ENCODE measurements at regions not wholly inside any gene's neighbourhood (a gene's known extent, or its start where the extent isn't known, plus 50 kb on each side); places are given as distances from the start of the nearest gene placed in this dataset.
"Not testable (repeated sequence)": the region's sequence is repeated elsewhere in the genome, so short reads cannot be mapped to it uniquely, and the experiment has no call there.

DNA sequence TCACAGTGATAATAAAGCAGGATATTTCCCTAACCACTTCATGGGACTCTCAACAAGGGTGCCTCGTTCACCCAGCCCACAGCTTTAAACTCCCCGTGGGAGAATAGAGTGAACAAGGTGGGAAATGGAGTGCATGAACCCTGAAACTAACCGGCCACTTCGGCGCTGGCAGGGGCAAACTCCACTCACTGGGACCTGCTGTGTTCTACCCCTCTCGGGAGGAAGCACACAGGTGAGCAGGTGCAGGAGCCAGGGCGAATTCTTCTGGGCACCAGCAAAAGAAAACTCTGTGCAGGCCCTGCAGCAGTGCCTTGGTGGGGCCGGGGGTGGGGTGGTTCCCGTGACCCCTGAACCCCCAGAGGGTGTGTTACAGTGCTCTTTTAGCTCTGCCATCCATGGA, 2029.1 kb upstream of the LRRTM1 start:
- Histone ChIP-seq H3K9me3 (ENCODE audit: control insufficient read depth, insufficient read depth, low read length) (no peaks in the 10 kb centered on the region), H3K4me3 (ENCODE audit: low read length) (no peak overlapping the region), H3K27me3 (ENCODE audit: control insufficient read depth, insufficient read depth, low read length) (no peaks in the 10 kb centered on the region), H3K27ac (ENCODE audit: low read length) (no peak overlapping the region), H3K4me1 (ENCODE audit: control insufficient read depth, insufficient read depth, low read length) (no peaks in the 10 kb centered on the region), H3K36me3 (ENCODE audit: control insufficient read depth, insufficient read depth, low read length) (no peaks in the 10 kb centered on the region)
- no peak for DNase-seq (ENCODE audit: low read depth, low spot score)
- WGBS (ENCODE audit: insufficient coverage, insufficient read length): no CpG with 5 or more reads among the region's 9 CpGs

DNA sequence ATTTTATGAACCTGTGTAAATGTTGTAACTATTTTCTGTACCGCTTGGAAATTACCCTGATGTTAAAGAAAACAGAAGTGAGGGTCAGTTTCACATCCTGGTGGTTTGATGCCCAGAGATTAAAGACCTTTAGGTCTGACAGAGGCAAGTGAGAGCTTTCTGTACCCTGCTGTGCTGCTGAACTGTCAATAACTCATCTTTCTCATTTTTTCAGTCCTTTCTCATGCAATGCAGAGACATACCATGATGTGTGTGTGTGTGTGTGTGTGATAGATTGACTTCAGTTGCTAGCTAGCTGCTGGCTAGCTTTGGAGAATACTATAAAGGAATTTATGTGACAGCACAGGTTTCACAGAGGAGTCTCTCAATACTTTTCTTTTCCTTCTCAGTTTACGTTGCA, 2025.6 kb upstream of the LRRTM1 start:
- DNase-seq (ENCODE audit: low read depth, low spot score): no peak
- Histone ChIP-seq H3K9me3 (ENCODE audit: control insufficient read depth, insufficient read depth, low read length) (no peaks in the 10 kb centered on the region), H3K36me3 (ENCODE audit: control insufficient read depth, insufficient read depth, low read length) (no peaks in the 10 kb centered on the region), H3K4me1 (ENCODE audit: control insufficient read depth, insufficient read depth, low read length) (no peaks in the 10 kb centered on the region), H3K27ac (ENCODE audit: low read length) (no peak overlapping the region), H3K27me3 (ENCODE audit: control insufficient read depth, insufficient read depth, low read length) (no peaks in the 10 kb centered on the region), H3K4me3 (ENCODE audit: low read length) (no peak overlapping the region)
- no CpG with 5 or more reads among the region's 2 CpGs for WGBS (ENCODE audit: insufficient coverage, insufficient read length)

DNA sequence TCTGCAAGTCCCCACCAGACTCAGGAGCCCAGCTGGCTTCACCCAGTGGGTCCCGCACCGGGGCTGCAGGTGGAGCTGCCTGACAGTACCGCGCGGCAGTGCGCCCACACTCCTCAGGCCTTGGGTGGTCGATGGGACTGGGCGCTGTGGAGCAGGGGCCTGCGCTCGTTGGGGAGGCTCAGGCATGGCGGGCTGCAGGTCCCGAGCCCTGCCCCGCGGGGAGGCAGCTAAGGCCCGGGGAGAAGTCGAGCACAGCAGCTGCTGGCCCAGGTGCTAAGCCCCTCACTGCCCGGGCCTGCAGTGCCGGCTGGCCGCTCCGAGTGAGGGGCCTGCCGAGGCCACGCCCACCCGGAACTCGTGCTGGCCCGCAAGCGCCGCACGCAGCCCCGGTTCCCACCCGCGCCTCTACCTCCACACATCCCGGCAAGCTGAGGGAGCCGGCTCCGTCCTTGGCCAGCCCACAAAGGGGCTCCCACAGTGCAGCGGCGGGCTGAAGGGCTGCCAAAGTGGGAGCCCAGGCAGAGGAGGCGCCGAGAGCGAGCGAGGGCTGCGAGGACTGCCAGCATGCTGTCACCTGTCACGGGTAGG, 2021.7 kb upstream of the LRRTM1 start:
- not testable (repeated sequence) for H3K27ac ChIP-seq (ENCODE audit: low read length); H3K4me1 ChIP-seq (ENCODE audit: control insufficient read depth, insufficient read depth, low read length); H3K27me3 ChIP-seq (ENCODE audit: control insufficient read depth, insufficient read depth, low read length); H3K36me3 ChIP-seq (ENCODE audit: control insufficient read depth, insufficient read depth, low read length); H3K4me3 ChIP-seq (ENCODE audit: low read length); H3K9me3 ChIP-seq (ENCODE audit: control insufficient read depth, insufficient read depth, low read length); DNase-seq (ENCODE audit: low read depth, low spot score)
- WGBS (ENCODE audit: insufficient coverage, insufficient read length): no CpG with 5 or more reads among the region's 42 CpGs

DNA sequence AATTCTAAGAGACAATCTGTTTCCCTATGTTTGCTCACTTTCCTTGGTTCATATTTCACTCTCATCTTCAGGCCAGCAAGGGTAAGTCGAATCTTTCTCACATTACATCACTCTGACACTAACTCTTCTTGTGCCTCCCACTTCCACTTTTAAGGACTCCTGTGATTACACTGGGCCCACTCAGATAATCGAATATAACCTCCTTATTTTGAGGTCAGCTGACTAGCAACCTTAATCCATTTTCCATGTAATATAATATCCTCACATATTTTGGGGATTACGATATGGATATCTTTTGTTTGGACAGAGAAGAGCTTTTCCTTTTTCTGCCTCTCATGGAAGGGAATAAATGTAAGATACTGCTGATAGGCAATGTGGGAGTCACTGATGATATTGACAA, 2015.7 kb upstream of the LRRTM1 start:
- Histone ChIP-seq H3K36me3 (ENCODE audit: control insufficient read depth, insufficient read depth, low read length) (no peaks in the 10 kb centered on the region), H3K27me3 (ENCODE audit: control insufficient read depth, insufficient read depth, low read length) (no peaks in the 10 kb centered on the region), H3K4me1 (ENCODE audit: control insufficient read depth, insufficient read depth, low read length) (no peaks in the 10 kb centered on the region), H3K4me3 (ENCODE audit: low read length) (no peak overlapping the region), H3K27ac (ENCODE audit: low read length) (no peak overlapping the region), H3K9me3 (ENCODE audit: control insufficient read depth, insufficient read depth, low read length) (no peaks in the 10 kb centered on the region)
- DNase-seq (ENCODE audit: low read depth, low spot score): no peak
- no CpG with 5 or more reads among the region's 3 CpGs for whole genome bisulfite sequencing (ENCODE audit: insufficient coverage, insufficient read length)

GRCh38 chr2:82317012-82317411, 2012.5 kb upstream of the LRRTM1 start:
- DNase-seq (ENCODE audit: low read depth, low spot score): no peak
- Histone ChIP-seq H3K9me3 (ENCODE audit: control insufficient read depth, insufficient read depth, low read length) (no peaks in the 10 kb centered on the region), H3K27ac (ENCODE audit: low read length) (no peak overlapping the region), H3K36me3 (ENCODE audit: control insufficient read depth, insufficient read depth, low read length) (no peaks in the 10 kb centered on the region), H3K4me1 (ENCODE audit: control insufficient read depth, insufficient read depth, low read length) (no peaks in the 10 kb centered on the region), H3K27me3 (ENCODE audit: control insufficient read depth, insufficient read depth, low read length) (no peaks in the 10 kb centered on the region), H3K4me3 (ENCODE audit: low read length) (no peak overlapping the region)
- no CpG with 5 or more reads among the region's 4 CpGs for WGBS (ENCODE audit: insufficient coverage, insufficient read length)

DNA sequence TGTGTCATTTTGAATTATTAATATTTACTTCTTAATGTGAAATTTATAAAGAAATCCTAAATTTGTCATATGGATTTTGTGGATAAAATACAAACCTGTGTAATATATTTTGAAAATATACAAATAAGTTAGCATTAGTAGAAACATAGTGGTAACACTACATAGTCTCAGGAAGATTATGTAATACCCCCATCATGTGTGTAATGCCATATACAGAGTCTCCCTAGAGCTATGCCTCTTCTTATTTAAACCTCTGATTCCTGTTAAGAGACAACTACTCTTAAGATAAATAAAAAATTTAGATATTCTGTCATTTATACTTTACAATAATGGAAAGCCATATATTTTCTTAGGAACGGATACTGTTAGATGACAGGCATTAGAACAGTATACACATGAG, 2012.0 kb upstream of the LRRTM1 start:
- Histone ChIP-seq H3K9me3 (ENCODE audit: control insufficient read depth, insufficient read depth, low read length) (no peaks in the 10 kb centered on the region), H3K36me3 (ENCODE audit: control insufficient read depth, insufficient read depth, low read length) (no peaks in the 10 kb centered on the region), H3K27me3 (ENCODE audit: control insufficient read depth, insufficient read depth, low read length) (no peaks in the 10 kb centered on the region), H3K27ac (ENCODE audit: low read length) (no peak overlapping the region), H3K4me3 (ENCODE audit: low read length) (no peak overlapping the region), H3K4me1 (ENCODE audit: control insufficient read depth, insufficient read depth, low read length) (no peaks in the 10 kb centered on the region)
- no CpG with 5 or more reads among the region's 1 CpG for WGBS (ENCODE audit: insufficient coverage, insufficient read length)
- no peak for DNase-seq (ENCODE audit: low read depth, low spot score)

GRCh38 chr2:82314836-82315472, 2010.4 kb upstream of the LRRTM1 start:
- Histone ChIP-seq H3K36me3 (ENCODE audit: control insufficient read depth, insufficient read depth, low read length) (no peaks in the 10 kb centered on the region), H3K27me3 (ENCODE audit: control insufficient read depth, insufficient read depth, low read length) (no peaks in the 10 kb centered on the region), H3K27ac (ENCODE audit: low read length) (no peak overlapping the region), H3K9me3 (ENCODE audit: control insufficient read depth, insufficient read depth, low read length) (no peaks in the 10 kb centered on the region), H3K4me3 (ENCODE audit: low read length) (no peak overlapping the region), H3K4me1 (ENCODE audit: control insufficient read depth, insufficient read depth, low read length) (no peaks in the 10 kb centered on the region)
- WGBS (ENCODE audit: insufficient coverage, insufficient read length): no CpG with 5 or more reads among the region's 1 CpG
- DNase-seq (ENCODE audit: low read depth, low spot score): no peak

DNA sequence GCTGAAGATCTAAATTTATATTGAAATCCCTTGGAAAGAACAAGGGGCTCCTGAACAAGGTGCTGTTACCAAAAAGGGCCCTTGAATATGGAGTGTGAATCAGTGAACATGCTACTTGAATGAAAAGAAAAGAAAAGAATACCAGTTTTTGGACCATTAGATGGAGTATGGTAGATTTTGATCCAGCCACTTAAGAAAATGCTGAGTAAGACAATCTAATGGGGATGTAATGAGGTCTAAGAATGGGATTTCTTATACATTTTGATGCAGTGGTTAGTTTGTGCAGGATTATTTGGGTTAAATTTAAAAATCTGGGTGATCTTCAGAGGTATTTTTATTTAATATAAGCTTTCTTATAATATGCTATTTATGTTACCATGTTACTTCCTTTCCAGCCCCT, 2003.0 kb upstream of the LRRTM1 start:
- H3K4me1 ChIP-seq (ENCODE audit: control insufficient read depth, insufficient read depth, low read length): no peaks in the 10 kb centered on the region
- DNase-seq (ENCODE audit: low read depth, low spot score): no peak
- H3K9me3 ChIP-seq (ENCODE audit: control insufficient read depth, insufficient read depth, low read length): no peaks in the 10 kb centered on the region

GRCh38 chr2:82301506-82301905, 1997.0 kb upstream of the LRRTM1 start:
- H3K27ac ChIP-seq (ENCODE audit: low read length): no peak overlapping the region

More for the DNA sequence above, 2003.0 kb upstream of the LRRTM1 start:
- Histone ChIP-seq H3K27ac (ENCODE audit: low read length) (no peak overlapping the region), H3K36me3 (ENCODE audit: control insufficient read depth, insufficient read depth, low read length) (no peaks in the 10 kb centered on the region), H3K4me3 (ENCODE audit: low read length) (no peak overlapping the region), H3K27me3 (ENCODE audit: control insufficient read depth, insufficient read depth, low read length) (no peaks in the 10 kb centered on the region)

GRCh38 chr2:82289446-82289845, 1984.9 kb upstream of the LRRTM1 start:
- no peaks in the 10 kb centered on the region for H3K36me3 ChIP-seq (ENCODE audit: control insufficient read depth, insufficient read depth, low read length)
- no CpG with 5 or more reads among the region's 1 CpG for WGBS (ENCODE audit: insufficient coverage, insufficient read length)
- DNase-seq (ENCODE audit: low read depth, low spot score): no peak
- H3K9me3 ChIP-seq (ENCODE audit: control insufficient read depth, insufficient read depth, low read length): no peaks in the 10 kb centered on the region
- no peak overlapping the region for H3K27ac ChIP-seq (ENCODE audit: low read length)
- H3K4me3 ChIP-seq (ENCODE audit: low read length): no peak overlapping the region
- no peaks in the 10 kb centered on the region for H3K4me1 ChIP-seq (ENCODE audit: control insufficient read depth, insufficient read depth, low read length)
- H3K27me3 ChIP-seq (ENCODE audit: control insufficient read depth, insufficient read depth, low read length): no peaks in the 10 kb centered on the region

More at GRCh38 chr2:82301506-82301905, 1997.0 kb upstream of the LRRTM1 start:
- Histone ChIP-seq H3K27me3 (ENCODE audit: control insufficient read depth, insufficient read depth, low read length) (no peaks in the 10 kb centered on the region), H3K9me3 (ENCODE audit: control insufficient read depth, insufficient read depth, low read length) (no peaks in the 10 kb centered on the region), H3K4me3 (ENCODE audit: low read length) (no peak overlapping the region), H3K4me1 (ENCODE audit: control insufficient read depth, insufficient read depth, low read length) (no peaks in the 10 kb centered on the region), H3K36me3 (ENCODE audit: control insufficient read depth, insufficient read depth, low read length) (no peaks in the 10 kb centered on the region)
- WGBS (ENCODE audit: insufficient coverage, insufficient read length): no CpG with 5 or more reads among the region's 5 CpGs
- DNase-seq (ENCODE audit: low read depth, low spot score): no peak

DNA sequence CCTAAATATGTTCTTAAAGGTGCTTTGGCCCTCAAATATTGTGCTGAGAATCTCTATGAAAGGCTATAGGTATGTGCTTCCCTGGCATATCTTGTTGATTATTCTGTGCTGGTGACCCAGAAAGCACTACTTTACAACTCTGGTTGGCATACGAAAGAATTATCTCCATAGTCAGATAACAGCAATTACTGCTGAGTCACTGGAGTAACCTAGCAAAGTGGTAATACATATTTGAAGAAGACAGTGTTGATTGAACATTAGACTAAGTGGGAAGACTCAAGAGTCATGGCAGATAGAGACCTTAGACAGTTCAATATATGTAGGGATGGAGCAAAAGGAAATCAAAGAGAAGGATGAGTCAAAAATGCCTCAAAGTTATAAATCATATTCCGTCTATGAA, 1978.5 kb upstream of the LRRTM1 start:
- H3K36me3 ChIP-seq (ENCODE audit: control insufficient read depth, insufficient read depth, low read length): no peaks in the 10 kb centered on the region
- H3K27ac ChIP-seq (ENCODE audit: low read length): no peak overlapping the region
- no CpG with 5 or more reads among the region's 2 CpGs for WGBS (ENCODE audit: insufficient coverage, insufficient read length)
- no peaks in the 10 kb centered on the region for H3K9me3 ChIP-seq (ENCODE audit: control insufficient read depth, insufficient read depth, low read length)
- no peaks in the 10 kb centered on the region for H3K4me1 ChIP-seq (ENCODE audit: control insufficient read depth, insufficient read depth, low read length)
- no peak for DNase-seq (ENCODE audit: low read depth, low spot score)
- no peak overlapping the region for H3K4me3 ChIP-seq (ENCODE audit: low read length)
- H3K27me3 ChIP-seq (ENCODE audit: control insufficient read depth, insufficient read depth, low read length): no peaks in the 10 kb centered on the region

Measured in iPS DF 6.9 (cell line).